ENCODE measurements at regions not wholly inside any gene's neighbourhood (a gene's known extent, or its start where the extent isn't known, plus 50 kb on each side); places are given as distances from the start of the nearest gene placed in this dataset.

- DNase-seq (ENCODE audit: extremely low read depth, low read depth): no peak
- TF ChIP-seq CTCF (IDR thresholded peaks at IDR 0.05; ENCODE audit: low read depth, low read length): no peak
Measured at GRCh38 chr2:76298041-76298440, 587.3 kb upstream of the GCFC2 start.

- DNase-seq (ENCODE audit: extremely low read depth, low read depth): no peak
- no peak for TF ChIP-seq CTCF (IDR thresholded peaks at IDR 0.05; ENCODE audit: low read depth, low read length)
Measured at GRCh38 chr2:76296438-76296837, 585.7 kb upstream of the GCFC2 start.

GRCh38 chr2:76295762-76296161, 585.0 kb upstream of the GCFC2 start:
- no peak for TF ChIP-seq CTCF (IDR thresholded peaks at IDR 0.05; ENCODE audit: low read depth, low read length)
- DNase-seq (ENCODE audit: extremely low read depth, low read depth): no peak

- TF ChIP-seq CTCF (IDR thresholded peaks at IDR 0.05; ENCODE audit: low read depth, low read length): no peak
- DNase-seq (ENCODE audit: extremely low read depth, low read depth): no peak
Measured at GRCh38 chr2:76288598-76288997, 577.9 kb upstream of the GCFC2 start.

- no peak for TF ChIP-seq CTCF (IDR thresholded peaks at IDR 0.05; ENCODE audit: low read depth, low read length)
- DNase-seq (ENCODE audit: extremely low read depth, low read depth): no peak
Measured at GRCh38 chr2:76288146-76288545, 577.4 kb upstream of the GCFC2 start.

GRCh38 chr2:76283350-76283749, 572.6 kb upstream of the GCFC2 start:
- no peak for TF ChIP-seq CTCF (IDR thresholded peaks at IDR 0.05; ENCODE audit: low read depth, low read length)

GRCh38 chr2:76281156-76281841, 570.6 kb upstream of the GCFC2 start:
- TF ChIP-seq CTCF (IDR thresholded peaks at IDR 0.05; ENCODE audit: low read depth, low read length): no peak
- no peak for DNase-seq (ENCODE audit: extremely low read depth, low read depth)

More at GRCh38 chr2:76283350-76283749, 572.6 kb upstream of the GCFC2 start:
- DNase-seq (ENCODE audit: extremely low read depth, low read depth): no peak
